Stimulated activated CD4-positive, alpha-beta T cell treated with anti-CD3 and anti-CD28 coated beads, Interleukin-4, amount 100 ng/mL, for 4 hours (primary cell): ENCODE measurements at regions not wholly inside any gene's neighbourhood (a gene's known extent, or its start where the extent isn't known, plus 50 kb on each side); places are given as distances from the start of the nearest gene placed in this dataset.

ENCODE experiments used
- DNase-seq, 2 experiments: peaks; one replicate each; pipeline ENCODE4 v3.0.0-alpha.2; 2020

DNA sequence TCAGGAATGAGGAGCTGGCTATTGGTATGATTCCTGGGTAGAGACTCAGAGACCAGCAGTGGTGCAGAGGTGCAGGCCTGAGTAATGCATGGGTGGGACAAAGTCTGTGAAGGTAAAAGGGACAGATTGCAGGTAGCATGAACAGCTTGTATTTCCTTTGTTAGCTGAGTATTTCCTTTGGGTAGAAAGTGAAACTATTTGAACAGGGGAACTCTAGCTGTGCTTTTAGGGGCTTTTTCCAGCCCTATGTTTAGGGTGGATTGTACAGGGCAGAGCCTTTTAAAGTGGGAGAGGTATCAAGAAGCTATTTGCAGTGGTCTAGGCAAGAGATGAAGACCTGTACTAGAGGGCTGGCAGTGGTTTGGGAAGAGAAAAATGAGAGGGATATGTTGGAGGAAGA, 739.9 kb downstream of the REEP3 start:
- DNase-seq = no peak

- no peak for DNase-seq
Measured at GRCh38 chr10:64261676-64262075, 740.5 kb downstream of the REEP3 start.

- no peak for DNase-seq
Measured at GRCh38 chr10:64265961-64266360, 744.8 kb downstream of the REEP3 start.

DNA sequence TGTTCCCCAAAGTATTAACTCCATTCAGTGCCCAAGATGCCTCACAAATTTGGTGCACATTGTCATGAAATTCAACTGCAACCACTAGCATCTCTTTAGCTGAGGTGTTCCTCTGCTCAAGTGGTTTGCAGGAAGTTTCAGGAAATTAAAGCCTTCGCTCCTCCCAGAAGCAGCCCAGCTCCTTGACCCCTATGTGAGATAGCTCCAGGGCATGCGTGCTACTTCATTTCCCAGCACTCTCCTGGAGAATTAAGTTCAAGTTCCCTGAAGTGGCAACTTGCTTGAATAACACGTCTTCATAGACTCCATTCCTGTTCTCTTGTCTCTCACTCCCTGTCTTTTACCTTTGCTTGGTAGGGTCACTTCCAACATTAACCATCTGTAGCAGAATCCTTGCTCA, 750.3 kb downstream of the REEP3 start:
- DNase-seq = no peak

GRCh38 chr10:64271983-64272382, 750.8 kb downstream of the REEP3 start:
- DNase-seq = no peak

- no peak for DNase-seq
Measured at GRCh38 chr10:64275001-64275400, 753.8 kb downstream of the REEP3 start.

DNA sequence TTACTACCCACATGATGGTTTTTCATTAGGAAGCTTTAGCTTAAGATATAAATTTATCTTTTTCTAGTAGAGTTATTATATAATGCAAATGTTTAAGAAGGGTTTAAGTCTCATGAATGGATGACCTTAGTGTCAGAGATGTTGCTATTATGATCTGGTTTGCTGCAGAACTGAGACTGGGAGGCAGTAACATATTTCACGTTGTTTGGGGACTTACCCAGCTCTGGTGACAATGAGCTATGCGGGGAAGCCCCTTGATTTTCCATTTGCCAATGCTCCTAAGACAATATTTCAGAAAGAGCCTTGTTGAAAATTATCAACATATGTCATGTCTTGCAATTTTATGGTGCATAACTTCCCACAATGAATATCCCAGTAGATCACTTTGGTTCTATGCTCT, 754.6 kb downstream of the REEP3 start:
- no peak for DNase-seq

GRCh38 chr10:64277536-64277935, 756.3 kb downstream of the REEP3 start:
- DNase-seq = no peak

- DNase-seq = no peak
Measured at GRCh38 chr10:64283621-64284020, 762.4 kb downstream of the REEP3 start.

DNA sequence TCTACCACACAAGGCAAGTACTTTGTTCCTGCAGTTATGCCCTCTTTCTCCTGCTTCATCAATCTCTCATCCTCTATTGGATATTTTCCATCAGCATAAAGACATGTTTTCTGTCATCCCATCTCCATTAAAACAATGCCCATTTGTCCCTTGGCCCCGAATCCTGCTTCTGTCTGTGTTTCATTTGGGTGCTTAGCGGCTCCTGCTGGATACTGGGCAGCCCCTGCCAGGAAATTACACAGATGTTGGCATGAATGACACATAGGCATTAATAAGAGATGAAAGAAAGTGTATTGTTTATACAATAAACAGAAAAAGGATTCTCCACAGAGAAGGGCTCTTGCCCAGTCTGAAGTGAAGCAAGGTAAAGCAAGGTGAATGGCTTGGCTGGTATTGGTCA, 765.3 kb downstream of the REEP3 start:
- no peak for DNase-seq

DNA sequence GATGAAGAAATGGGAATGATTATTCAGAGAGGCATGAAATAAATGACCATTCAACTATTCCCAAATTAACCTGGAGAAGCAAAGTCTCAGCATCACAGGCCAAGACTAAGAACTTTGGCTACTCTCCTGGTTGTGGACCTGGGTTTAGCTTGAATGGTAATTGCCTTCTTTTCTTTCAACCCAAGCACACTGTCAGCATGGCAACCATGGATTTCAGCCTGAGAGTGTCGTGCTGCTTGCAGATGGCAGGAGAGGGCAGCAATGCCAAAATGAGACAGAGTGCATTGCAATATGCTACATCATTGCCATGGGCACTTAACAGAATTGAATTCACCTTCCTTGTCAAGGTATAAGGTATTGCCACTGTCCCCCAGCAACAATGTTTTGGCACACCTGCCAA, 767.2 kb downstream of the REEP3 start:
- no peak for DNase-seq

- no peak for DNase-seq
Measured at GRCh38 chr10:64303566-64303965, 782.4 kb downstream of the REEP3 start.

GRCh38 chr10:64306729-64307327, 785.6 kb downstream of the REEP3 start:
- no peak for DNase-seq

DNA sequence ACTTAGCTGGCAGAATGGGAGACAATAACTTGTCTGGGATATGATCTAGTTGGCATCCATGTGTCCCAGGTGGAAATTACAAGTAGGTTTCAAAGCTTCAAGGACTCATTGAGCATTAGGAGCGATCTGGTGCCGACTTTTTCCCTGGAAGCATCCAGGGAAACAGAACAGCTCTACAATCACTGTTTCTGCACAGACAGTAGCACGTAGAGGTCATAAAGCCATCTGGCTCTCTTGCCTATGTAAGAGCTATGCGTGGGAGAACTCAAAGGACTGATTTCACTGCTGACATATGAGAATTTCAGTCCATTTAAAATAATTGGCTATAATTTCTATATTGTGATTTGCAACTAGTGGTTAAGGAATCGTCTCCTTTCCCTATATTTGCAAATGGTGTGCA, 791.7 kb downstream of the REEP3 start:
- DNase-seq = no peak

- DNase-seq = no peak
Measured at GRCh38 chr10:64313967-64314366, 792.8 kb downstream of the REEP3 start.

- DNase-seq = no peak
Measured at GRCh38 chr10:64316416-64316815, 795.2 kb downstream of the REEP3 start.

GRCh38 chr10:64316833-64317232, 795.6 kb downstream of the REEP3 start:
- DNase-seq = no peak

DNA sequence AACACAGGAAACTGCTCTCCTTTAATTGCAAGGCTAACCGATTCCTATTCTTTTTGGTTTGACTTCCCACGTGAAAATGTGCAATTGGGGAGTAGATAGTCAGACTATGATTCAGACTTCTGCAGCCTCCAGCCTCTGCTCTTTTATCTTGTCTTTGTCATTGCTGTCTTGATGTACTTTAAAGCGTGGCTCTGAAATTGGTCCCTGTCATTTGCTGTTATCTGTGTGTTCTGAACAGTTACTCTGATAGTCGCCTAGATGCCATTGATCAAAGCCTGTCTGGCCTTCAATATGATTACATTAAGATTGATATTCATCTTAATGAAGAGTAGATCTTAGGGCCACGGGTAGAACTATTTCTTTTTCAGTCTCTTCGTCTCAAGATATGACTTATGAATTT, 799.2 kb downstream of the REEP3 start:
- DNase-seq = no peak

DNA sequence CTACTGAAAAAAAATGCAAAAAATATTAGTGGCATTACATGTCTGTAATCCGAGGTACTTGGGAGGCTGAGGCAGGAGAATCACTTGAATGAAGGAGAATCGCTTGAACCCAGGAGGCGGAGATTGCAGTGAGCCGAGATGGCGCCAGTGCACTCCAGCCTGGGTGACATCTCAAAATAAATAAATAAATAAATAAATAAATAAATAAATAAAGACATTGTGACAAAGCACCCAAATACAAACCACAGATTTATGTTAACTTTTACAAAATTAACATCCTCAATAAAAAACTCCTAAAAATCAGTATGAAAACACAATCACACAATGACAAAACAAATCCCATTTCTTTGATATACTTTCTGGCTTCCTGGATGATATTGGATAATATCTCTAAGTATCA, 808.3 kb downstream of the REEP3 start:
- DNase-seq = no peak

- DNase-seq = no peak
Measured at GRCh38 chr10:64332551-64332950, 811.4 kb downstream of the REEP3 start.

- no peak for DNase-seq
Measured at GRCh38 chr10:64334084-64334483, 812.9 kb downstream of the REEP3 start.

DNA sequence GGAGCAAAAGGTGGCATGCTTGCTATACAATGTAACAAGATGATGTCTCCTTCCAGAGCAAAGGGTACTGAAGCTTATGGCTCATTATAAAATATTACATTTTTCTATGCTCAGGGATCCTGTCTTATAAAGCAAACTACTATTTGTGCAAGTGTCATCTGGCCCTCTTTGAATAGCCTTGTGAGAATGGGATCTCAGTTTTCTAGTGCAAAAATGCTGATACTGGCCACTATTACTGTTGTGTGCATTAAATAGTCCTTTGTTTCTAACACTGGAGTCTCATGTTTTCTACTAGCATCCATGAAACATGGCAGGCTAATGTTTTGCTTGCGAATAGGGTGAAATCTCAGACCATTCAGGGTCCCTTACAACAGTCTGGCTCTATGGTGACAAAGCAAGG, 823.0 kb downstream of the REEP3 start:
- no peak for DNase-seq

GRCh38 chr10:64345856-64346255, 824.7 kb downstream of the REEP3 start:
- no peak for DNase-seq

- no peak for DNase-seq
Measured at GRCh38 chr10:64346389-64346788, 825.2 kb downstream of the REEP3 start.

GRCh38 chr10:64350665-64351064, 829.5 kb downstream of the REEP3 start:
- DNase-seq = no peak

- DNase-seq = no peak
Measured at GRCh38 chr10:64358907-64359306, 837.7 kb downstream of the REEP3 start.
